IMR-90 (cell line): ENCODE measurements at regions not wholly inside any gene's neighbourhood (a gene's known extent, or its start where the extent isn't known, plus 50 kb on each side); places are given as distances from the start of the nearest gene placed in this dataset.

Experiments used
- ATAC-seq: fragments of 200-7000 bp; cut with Tn5 transposase; 2 replicates; pipeline ENCODE4 v1.9.1; 2020; ENCODE audit warnings: low read depth, mild to moderate bottlenecking, moderate library complexity
- BruUV-seq: library from RNA; stranded (reverse); fragments of 400-500 nt; replicated peaks from 2 replicates; lab custom pipeline; 2021; lab: Mats Ljungman, UMichigan
- CTCF ChIA-PET: fragments of 300-600 bp; formaldehyde crosslinking; extraction: SDS; loops from one replicate; lab custom pipeline; 2021; ENCODE audit warnings: antibody characterized with exemption; lab: Yijun Ruan, JAX
- POLR2A ChIA-PET: fragments of 300-600 bp; sonication (Branson Sonifier 250); formaldehyde crosslinking; loops from one replicate; lab custom pipeline; 2022; ENCODE audit warnings: antibody characterized with exemption; ENCODE audit not compliant: unreplicated experiment; lab: Charles Lee
- DNase-seq: peaks from one replicate; pipeline ENCODE4 v3.0.0; 2013
- H2AFZ ChIP-seq: replicated peaks from 2 replicates; pipeline ENCODE3; 2013; ENCODE audit warnings: low read length, mild to moderate bottlenecking; ENCODE audit not compliant: poor library complexity
- H2AK5ac ChIP-seq: 2 replicates; pipeline ENCODE4 v1.6.1; 2013; ENCODE audit warnings: low read depth, low read length, inconsistent platforms
- H2AK9ac ChIP-seq: replicated peaks from 2 replicates; pipeline ENCODE3; 2013; ENCODE audit warnings: mild to moderate bottlenecking, low read depth, low read length, moderate library complexity; ENCODE audit not compliant: poor library complexity
- H2BK120ac ChIP-seq: 2 replicates; pipeline ENCODE4 v1.6.1; 2013; ENCODE audit warnings: low read depth, low read length, inconsistent platforms
- H2BK15ac ChIP-seq: 3 replicates; pipeline ENCODE4 v1.6.1; 2013; ENCODE audit warnings: low read depth, low read length, inconsistent platforms
- H2BK20ac ChIP-seq: 2 replicates; pipeline ENCODE4 v1.6.1; 2013; ENCODE audit warnings: low read depth, mild to moderate bottlenecking, inconsistent platforms, low read length, moderate library complexity
- H2BK5ac ChIP-seq: 2 replicates; pipeline ENCODE4 v1.6.1; 2013; ENCODE audit warnings: mild to moderate bottlenecking, low read depth, low read length, inconsistent platforms; ENCODE audit not compliant: poor library complexity, severe bottlenecking
- H3K14ac ChIP-seq: replicated peaks from 2 replicates; pipeline ENCODE4 v1.6.1; 2013; ENCODE audit warnings: low read depth, low read length, inconsistent platforms
- H3K18ac ChIP-seq: 2 replicates; pipeline ENCODE4 v1.6.1; 2013; ENCODE audit warnings: low read depth, low read length, control low read depth
- H3K23ac ChIP-seq: 2 replicates; pipeline ENCODE4 v1.6.1; 2013; ENCODE audit warnings: low read depth, low read length, inconsistent platforms
- H3K27ac ChIP-seq: 2 replicates; pipeline ENCODE4 v1.5.1; 2013; ENCODE audit warnings: mild to moderate bottlenecking, control low read depth, low read length; ENCODE audit not compliant: insufficient read depth
- H3K27me3 ChIP-seq: 2 replicates; pipeline ENCODE4 v1.6.1; 2013; ENCODE audit warnings: low read length; ENCODE audit not compliant: control insufficient read depth, insufficient read depth
- H3K36me3 ChIP-seq: 2 replicates; pipeline ENCODE4 v1.6.1; 2013; ENCODE audit warnings: low read length, mixed read lengths; ENCODE audit not compliant: control insufficient read depth, insufficient read depth
- H3K4ac ChIP-seq: 2 replicates; pipeline ENCODE4 v1.6.1; 2013; ENCODE audit warnings: low read depth, low read length, inconsistent platforms
- H3K4me1 ChIP-seq: 2 replicates; pipeline ENCODE4 v1.6.1; 2013; ENCODE audit warnings: low read length, mixed read lengths; ENCODE audit not compliant: control insufficient read depth, insufficient read depth
- H3K4me2 ChIP-seq: 2 replicates; pipeline ENCODE4 v1.6.1; 2013; ENCODE audit warnings: low read depth, mild to moderate bottlenecking, control low read depth, low read length, moderate library complexity
- H3K4me3 ChIP-seq: 2 replicates; pipeline ENCODE4 v1.5.1; 2013; ENCODE audit warnings: low read depth, mild to moderate bottlenecking, control low read depth, low read length, moderate library complexity; ENCODE audit not compliant: insufficient read depth
- H3K56ac ChIP-seq: 2 replicates; pipeline ENCODE4 v1.6.1; 2013; ENCODE audit warnings: low read length, inconsistent platforms; ENCODE audit not compliant: insufficient read depth; ENCODE audit errors: extremely low read depth
- H3K79me1 ChIP-seq, 2 experiments: 2 replicates each; pipeline ENCODE4 v1.6.1; 2013; ENCODE audit warnings: low read length in 2 of 2, inconsistent platforms in 1 of 2, low read depth in 1 of 2
- H3K9ac ChIP-seq: 2 replicates; pipeline ENCODE4 v1.6.1; 2013; ENCODE audit warnings: low read depth, low read length, control low read depth
- H3K9me1 ChIP-seq: 2 replicates; pipeline ENCODE4 v1.6.1; 2013; ENCODE audit warnings: low read length, inconsistent platforms; ENCODE audit not compliant: insufficient read depth
- H3K9me3 ChIP-seq: 2 replicates; pipeline ENCODE4 v1.6.1; 2013; ENCODE audit warnings: low read length; ENCODE audit not compliant: control insufficient read depth, insufficient read depth
- H4K20me1 ChIP-seq: 2 replicates; pipeline ENCODE4 v1.6.1; 2013; ENCODE audit warnings: low read length, inconsistent platforms; ENCODE audit not compliant: insufficient read depth
- H4K5ac ChIP-seq: 2 replicates; pipeline ENCODE4 v1.6.1; 2013; ENCODE audit warnings: mild to moderate bottlenecking, low read depth, low read length, control low read depth
- H4K8ac ChIP-seq, 2 experiments: 2 replicates each; pipeline ENCODE4 v1.6.1; 2013; ENCODE audit warnings: low read depth in 2 of 2, low read length in 2 of 2, control low read depth in 1 of 2, inconsistent platforms in 1 of 2
- H4K91ac ChIP-seq: 2 replicates; pipeline ENCODE4 v1.6.1; 2013; ENCODE audit warnings: low read depth, low read length, inconsistent platforms; ENCODE audit not compliant: insufficient read depth
- BHLHE40 ChIP-seq: fragments of 150-350 bp; IDR thresholded peaks from 2 replicates; pipeline ENCODE4 v1.6.1; 2016; ENCODE audit warnings: mild to moderate bottlenecking, low read depth, low read length
- CEBPB ChIP-seq: IDR thresholded peaks from 2 replicates; pipeline ENCODE4 v1.6.1; 2012; ENCODE audit warnings: low read depth, low read length, improper control_type of control experiment
- CHD1 ChIP-seq: IDR thresholded peaks from 2 replicates; pipeline ENCODE4 v1.6.1; 2012; ENCODE audit warnings: low read depth, low read length, improper control_type of control experiment
- POLR2A ChIP-seq: IDR thresholded peaks from 2 replicates; pipeline ENCODE4 v1.6.1; 2012; ENCODE audit warnings: mild to moderate bottlenecking, low read depth, low read length
- WGBS, 2 experiments: methylation state at CpG; one replicate each; pipeline versions ENCODE4 v1.1.5 to v1.1.7; 2013; ENCODE audit warnings: missing lambda C conversion rate in 2 of 2; ENCODE audit not compliant: insufficient read length in 1 of 2; ENCODE audit errors: extremely low coverage in 2 of 2; 5-methylcytosine and 5-hydroxymethylcytosine counted together
- dilution Hi-C: fragments of 300-500 bp; cut with HindIII; formaldehyde crosslinking; loops from one replicate; pipeline ENCODE4 v1.14.3; 2018; ENCODE audit warnings: low sequenced_read_pairs; ENCODE audit not compliant: unreplicated experiment
- in situ Hi-C: fragments of 300-500 bp; cut with MboI; formaldehyde crosslinking; loops from 3 replicates; pipeline ENCODE4 v1.14.3; 2019; ENCODE audit warnings: low sequenced_read_pairs, inconsistent platforms, mixed read lengths
- intact Hi-C: fragments of 100-400 bp; cut with micrococcal nuclease; formaldehyde crosslinking; loops from 2 replicates; pipeline ENCODE4 v1.10.0; 2022
- TF ChIP-seq, protein P1 (sequence below): fragments of 150-350 bp; IDR thresholded peaks from 2 replicates; pipeline ENCODE4 v1.6.1; 2016; ENCODE audit warnings: low read depth, mild to moderate bottlenecking, low read length, moderate library complexity, borderline replicate concordance

DNA sequence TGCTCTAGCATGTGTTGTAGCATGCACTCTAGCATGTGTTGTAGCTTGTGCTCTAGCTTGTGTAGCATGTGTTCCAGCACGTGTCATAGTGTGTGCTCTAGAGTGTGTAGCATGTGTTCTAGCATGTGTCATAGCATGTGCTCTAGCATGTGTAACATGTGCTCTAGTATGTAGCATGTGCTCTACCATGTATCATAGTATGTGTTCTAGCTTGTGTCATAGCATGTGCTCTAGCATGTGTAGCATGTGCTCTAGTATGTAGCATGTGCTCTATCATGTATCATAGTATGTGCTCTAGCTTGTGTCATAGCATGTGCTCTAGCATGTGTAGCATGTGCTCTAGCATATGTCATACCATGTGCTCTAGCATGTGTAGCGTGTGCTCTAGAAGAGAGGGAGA is 255.3 kb downstream of the ICE1 start:
- H3K4me3 ChIP-seq = no peak overlapping the region
- H3K14ac ChIP-seq = no peak overlapping the region
- no peak overlapping the region for H3K4me2 ChIP-seq
- no peaks in the 10 kb centered on the region for H3K79me1 ChIP-seq
- no peaks in the 10 kb centered on the region for H3K9me1 ChIP-seq
- ATAC-seq = no peak
- no TSS peak for BruUV-seq
- no peak overlapping the region for H2AK9ac ChIP-seq
- WGBS, 2 experiments = 38% methylated on average over 1 of the region's 2 CpGs; no CpG with 5 or more reads in 1 of the 2 experiments
- H3K4ac ChIP-seq = no peak overlapping the region
- dilution Hi-C loops = no loop called here
- no peak overlapping the region for H2BK120ac ChIP-seq
- H3K27me3 ChIP-seq = no peaks in the 10 kb centered on the region
- ChIA-PET POLR2A (no interaction called here), CTCF (no interaction called here)
- intact Hi-C loops = no loop called here
- H4K91ac ChIP-seq = no peak overlapping the region
- no peak overlapping the region for H2BK5ac ChIP-seq
- TF ChIP-seq CEBPB = no peak
- TF ChIP-seq, protein P1, sequence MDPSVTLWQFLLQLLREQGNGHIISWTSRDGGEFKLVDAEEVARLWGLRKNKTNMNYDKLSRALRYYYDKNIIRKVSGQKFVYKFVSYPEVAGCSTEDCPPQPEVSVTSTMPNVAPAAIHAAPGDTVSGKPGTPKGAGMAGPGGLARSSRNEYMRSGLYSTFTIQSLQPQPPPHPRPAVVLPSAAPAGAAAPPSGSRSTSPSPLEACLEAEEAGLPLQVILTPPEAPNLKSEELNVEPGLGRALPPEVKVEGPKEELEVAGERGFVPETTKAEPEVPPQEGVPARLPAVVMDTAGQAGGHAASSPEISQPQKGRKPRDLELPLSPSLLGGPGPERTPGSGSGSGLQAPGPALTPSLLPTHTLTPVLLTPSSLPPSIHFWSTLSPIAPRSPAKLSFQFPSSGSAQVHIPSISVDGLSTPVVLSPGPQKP = no peak
- TF ChIP-seq CHD1 = no peak
- TF ChIP-seq BHLHE40 = no peak
- TF ChIP-seq POLR2A = no peak
- no peak overlapping the region for H2AK5ac ChIP-seq
- H3K36me3 ChIP-seq = no peaks in the 10 kb centered on the region
- H4K5ac ChIP-seq = no peak overlapping the region
- H4K20me1 ChIP-seq = no peaks in the 10 kb centered on the region
- H3K27ac ChIP-seq = no peak overlapping the region
- in situ Hi-C loops = no loop called here
- peaks cover 16% of the 10 kb centered on the region for H3K9me3 ChIP-seq
- H2AFZ ChIP-seq = no peak overlapping the region
- no peak for DNase-seq
- no peak overlapping the region for H3K9ac ChIP-seq
- no peak overlapping the region for H3K23ac ChIP-seq
- no peak overlapping the region for H2BK20ac ChIP-seq
- H3K4me1 ChIP-seq = no peaks in the 10 kb centered on the region
- no peak overlapping the region for H3K18ac ChIP-seq
- no peak overlapping the region for H3K56ac ChIP-seq
- no peak overlapping the region for H4K8ac ChIP-seq
- H2BK15ac ChIP-seq = no peak overlapping the region
